ENCODE measurements at regions not wholly inside any gene's neighbourhood (a gene's known extent, or its start where the extent isn't known, plus 50 kb on each side); places are given as distances from the start of the nearest gene placed in this dataset.

DNA sequence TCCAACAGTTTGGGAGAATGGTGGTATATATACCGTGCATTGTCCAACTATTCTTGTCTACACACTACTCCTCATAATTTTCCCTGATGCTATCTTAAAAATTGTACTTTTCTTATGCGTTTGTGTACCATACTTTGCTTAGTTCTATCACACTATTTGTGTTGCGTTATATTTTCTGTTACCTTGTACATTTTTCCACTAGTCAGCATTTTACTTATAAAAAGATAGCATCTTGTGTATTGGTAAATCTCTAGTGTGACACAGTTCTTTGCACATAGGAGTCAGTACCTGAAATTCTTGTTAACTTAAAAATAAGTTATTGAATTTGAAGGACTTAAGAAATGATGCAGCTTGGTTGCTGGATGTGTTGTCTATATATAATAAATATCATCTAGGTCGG, 201.8 kb upstream of the LMO3 start:
- TF ChIP-seq, protein P1, sequence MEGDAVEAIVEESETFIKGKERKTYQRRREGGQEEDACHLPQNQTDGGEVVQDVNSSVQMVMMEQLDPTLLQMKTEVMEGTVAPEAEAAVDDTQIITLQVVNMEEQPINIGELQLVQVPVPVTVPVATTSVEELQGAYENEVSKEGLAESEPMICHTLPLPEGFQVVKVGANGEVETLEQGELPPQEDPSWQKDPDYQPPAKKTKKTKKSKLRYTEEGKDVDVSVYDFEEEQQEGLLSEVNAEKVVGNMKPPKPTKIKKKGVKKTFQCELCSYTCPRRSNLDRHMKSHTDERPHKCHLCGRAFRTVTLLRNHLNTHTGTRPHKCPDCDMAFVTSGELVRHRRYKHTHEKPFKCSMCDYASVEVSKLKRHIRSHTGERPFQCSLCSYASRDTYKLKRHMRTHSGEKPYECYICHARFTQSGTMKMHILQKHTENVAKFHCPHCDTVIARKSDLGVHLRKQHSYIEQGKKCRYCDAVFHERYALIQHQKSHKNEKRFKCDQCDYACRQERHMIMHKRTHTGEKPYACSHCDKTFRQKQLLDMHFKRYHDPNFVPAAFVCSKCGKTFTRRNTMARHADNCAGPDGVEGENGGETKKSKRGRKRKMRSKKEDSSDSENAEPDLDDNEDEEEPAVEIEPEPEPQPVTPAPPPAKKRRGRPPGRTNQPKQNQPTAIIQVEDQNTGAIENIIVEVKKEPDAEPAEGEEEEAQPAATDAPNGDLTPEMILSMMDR (IDR thresholded peaks at IDR 0.05; ENCODE audit: low read depth, low read length), result no peak
- no peak for TF ChIP-seq POLR2A (IDR thresholded peaks at IDR 0.05; ENCODE audit: extremely low read depth, insufficient read length)

All from NB4 (cell line).